ENCODE measurements at regions not wholly inside any gene's neighbourhood (a gene's known extent, or its start where the extent isn't known, plus 50 kb on each side); places are given as distances from the start of the nearest gene placed in this dataset.

DNA sequence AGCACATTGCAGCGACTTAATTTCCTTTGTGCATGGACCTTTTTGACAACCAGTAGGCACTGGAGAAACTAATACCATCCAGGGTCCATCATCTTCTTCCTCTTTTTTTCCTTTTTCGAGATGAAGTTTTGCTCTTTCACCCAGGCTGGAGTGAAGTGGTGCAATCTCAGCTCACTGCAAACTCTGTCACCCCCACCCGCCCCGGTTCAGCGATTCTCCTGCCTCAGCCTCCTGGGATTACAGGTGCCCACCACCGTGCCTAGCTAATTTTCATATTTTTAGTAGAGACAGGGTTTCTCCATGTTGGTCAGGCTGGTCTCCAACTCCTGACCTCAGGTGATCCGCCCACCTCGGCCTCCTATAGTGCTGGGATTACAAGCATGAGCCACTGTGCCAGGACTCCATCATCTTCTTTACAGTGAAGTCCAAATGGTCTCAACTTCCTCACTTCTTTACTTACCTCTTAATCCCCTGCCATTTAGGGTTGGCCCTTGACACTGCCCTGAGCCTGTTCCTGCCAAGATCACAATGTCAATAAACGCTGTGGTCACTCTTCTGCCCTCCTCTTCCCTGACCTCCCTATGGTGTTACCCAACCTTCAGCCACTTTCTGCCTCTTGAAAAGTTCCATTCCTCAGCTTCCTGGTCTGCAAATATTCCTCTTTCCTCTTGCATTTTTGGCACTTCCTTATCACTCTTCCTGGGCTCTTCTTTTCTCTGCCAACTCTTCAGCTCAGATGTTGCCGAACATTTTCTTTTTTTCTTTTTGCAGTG lies 119.8 kb upstream of the SLC34A2 start:
- TF ChIP-seq CTCF (optimal IDR thresholded peaks at IDR 0.05 in 1 of 3, IDR thresholded peaks at IDR 0.05 in 1 of 3, conservative IDR thresholded peaks at IDR 0.05 in 1 of 3; ENCODE audit: extremely low read depth in 1 of 3, insufficient read depth in 2 of 3, low read length in 3 of 3) (no peak), EZH2 (IDR thresholded peaks at IDR 0.05; ENCODE audit: low read length) (no peak)
